ENCODE measurements at regions not wholly inside any gene's neighbourhood (a gene's known extent, or its start where the extent isn't known, plus 50 kb on each side); places are given as distances from the start of the nearest gene placed in this dataset.

GRCh38 chr1:201617157-201617556, 78.2 kb downstream of the NAV1 start:
- H3K79me2 ChIP-seq (replicated peaks; ENCODE audit: insufficient read depth): no peaks in the 10 kb centered on the region
- Mint-ChIP-seq H3K4me3 (no peak overlapping the region), H3K9me3 (no peaks in the 10 kb centered on the region)

More at GRCh38 chr1:201617157-201617556, 78.2 kb downstream of the NAV1 start:
- no peak overlapping the region for H2AFZ ChIP-seq
- no peak for TF ChIP-seq CREB1 (CRISPR knock-in tag; IDR thresholded peaks at IDR 0.05; ENCODE audit: low read depth)
- no peak for TF ChIP-seq ETS1 (IDR thresholded peaks at IDR 0.05)
- TF ChIP-seq ZNF331 (CRISPR knock-in tag; IDR thresholded peaks at IDR 0.05; ENCODE audit: low read depth): no peak
- TF ChIP-seq ZNF114 (CRISPR knock-in tag; IDR thresholded peaks at IDR 0.05): no peak
- no peak for TF ChIP-seq CTCF (conservative IDR thresholded peaks at IDR 0.05; ENCODE audit: low read depth in 2 of 2)
- TF ChIP-seq NANOG (IDR thresholded peaks at IDR 0.05; ENCODE audit: borderline replicate concordance): no peak
- no peak for TF ChIP-seq STAT1 (IDR thresholded peaks at IDR 0.05; ENCODE audit: unreplicated experiment)
- no peak for TF ChIP-seq EZH2phosphoT487 (IDR thresholded peaks at IDR 0.05; ENCODE audit: unreplicated experiment)
- no peak for TF ChIP-seq JUNB (IDR thresholded peaks at IDR 0.05; ENCODE audit: unreplicated experiment)
- TF ChIP-seq ZNF462 (CRISPR knock-in tag; IDR thresholded peaks at IDR 0.05): no peak
- TF ChIP-seq POLR2AphosphoS5 (IDR thresholded peaks at IDR 0.05; ENCODE audit: low read depth): no peak
- TF ChIP-seq, protein P1, sequence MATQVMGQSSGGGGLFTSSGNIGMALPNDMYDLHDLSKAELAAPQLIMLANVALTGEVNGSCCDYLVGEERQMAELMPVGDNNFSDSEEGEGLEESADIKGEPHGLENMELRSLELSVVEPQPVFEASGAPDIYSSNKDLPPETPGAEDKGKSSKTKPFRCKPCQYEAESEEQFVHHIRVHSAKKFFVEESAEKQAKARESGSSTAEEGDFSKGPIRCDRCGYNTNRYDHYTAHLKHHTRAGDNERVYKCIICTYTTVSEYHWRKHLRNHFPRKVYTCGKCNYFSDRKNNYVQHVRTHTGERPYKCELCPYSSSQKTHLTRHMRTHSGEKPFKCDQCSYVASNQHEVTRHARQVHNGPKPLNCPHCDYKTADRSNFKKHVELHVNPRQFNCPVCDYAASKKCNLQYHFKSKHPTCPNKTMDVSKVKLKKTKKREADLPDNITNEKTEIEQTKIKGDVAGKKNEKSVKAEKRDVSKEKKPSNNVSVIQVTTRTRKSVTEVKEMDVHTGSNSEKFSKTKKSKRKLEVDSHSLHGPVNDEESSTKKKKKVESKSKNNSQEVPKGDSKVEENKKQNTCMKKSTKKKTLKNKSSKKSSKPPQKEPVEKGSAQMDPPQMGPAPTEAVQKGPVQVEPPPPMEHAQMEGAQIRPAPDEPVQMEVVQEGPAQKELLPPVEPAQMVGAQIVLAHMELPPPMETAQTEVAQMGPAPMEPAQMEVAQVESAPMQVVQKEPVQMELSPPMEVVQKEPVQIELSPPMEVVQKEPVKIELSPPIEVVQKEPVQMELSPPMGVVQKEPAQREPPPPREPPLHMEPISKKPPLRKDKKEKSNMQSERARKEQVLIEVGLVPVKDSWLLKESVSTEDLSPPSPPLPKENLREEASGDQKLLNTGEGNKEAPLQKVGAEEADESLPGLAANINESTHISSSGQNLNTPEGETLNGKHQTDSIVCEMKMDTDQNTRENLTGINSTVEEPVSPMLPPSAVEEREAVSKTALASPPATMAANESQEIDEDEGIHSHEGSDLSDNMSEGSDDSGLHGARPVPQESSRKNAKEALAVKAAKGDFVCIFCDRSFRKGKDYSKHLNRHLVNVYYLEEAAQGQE (IDR thresholded peaks at IDR 0.05; ENCODE audit: unreplicated experiment): no peak
- TF ChIP-seq EZH2 (IDR thresholded peaks at IDR 0.05; ENCODE audit: low read depth, unreplicated experiment): no peak
- peaks cover 12% of the 10 kb centered on the region for H3K27me3 Mint-ChIP-seq (ENCODE audit: insufficient read depth, low read depth, poor library complexity)
- peaks cover 31% of the 10 kb centered on the region for H3K4me1 Mint-ChIP-seq
- DNase-seq (ENCODE audit: low spot score): no peak
- H3K27ac Mint-ChIP-seq: no peak overlapping the region
- no peak overlapping the region for H3K4me2 ChIP-seq
- H3K27ac ChIP-seq (ENCODE audit: low read depth): no peak overlapping the region
- H3K4me1 ChIP-seq (ENCODE audit: insufficient read depth): peaks cover 21% of the 10 kb centered on the region; the same call in 1 of the 2 replicates
- H3K4me3 ChIP-seq: no peak overlapping the region
- no peaks in the 10 kb centered on the region for H3K36me3 ChIP-seq (ENCODE audit: insufficient read depth)
- H3K9me2 ChIP-seq (ENCODE audit: insufficient read depth): no peaks in the 10 kb centered on the region
- no peak for ATAC-seq
- no peaks in the 10 kb centered on the region for H3K27me3 ChIP-seq (ENCODE audit: insufficient read depth)
- no peaks in the 10 kb centered on the region for H3F3A ChIP-seq (replicated peaks; ENCODE audit: low read depth)
- no peaks in the 10 kb centered on the region for H3K36me3 Mint-ChIP-seq (ENCODE audit: low read depth)
- no peaks in the 10 kb centered on the region; the same call in 1 of the 2 replicates for H4K20me1 ChIP-seq (replicated peaks; ENCODE audit: insufficient read depth)
